ENCODE measurements at regions not wholly inside any gene's neighbourhood (a gene's known extent, or its start where the extent isn't known, plus 50 kb on each side); places are given as distances from the start of the nearest gene placed in this dataset.

GRCh38 chr15:97706059-97706458, 254.4 kb upstream of the ARRDC4 start:
- no peak overlapping the region for H3K4me3 ChIP-seq (ENCODE audit: low read depth, low read length)
- TF ChIP-seq CTCF (IDR thresholded peaks at IDR 0.05; ENCODE audit: low read depth, low read length) = no peak

- no peak overlapping the region for H3K4me3 ChIP-seq (ENCODE audit: low read depth, low read length)
- TF ChIP-seq CTCF (IDR thresholded peaks at IDR 0.05; ENCODE audit: low read depth, low read length) = no peak
These were observed 252.3 kb upstream of the ARRDC4 start for GRCh38 chr15:97708252-97708651.

GRCh38 chr15:97712530-97712929, 248.0 kb upstream of the ARRDC4 start:
- no peak overlapping the region for H3K4me3 ChIP-seq (ENCODE audit: low read depth, low read length)
- no peak for TF ChIP-seq CTCF (IDR thresholded peaks at IDR 0.05; ENCODE audit: low read depth, low read length)

GRCh38 chr15:97717806-97718205, 242.7 kb upstream of the ARRDC4 start:
- TF ChIP-seq CTCF (IDR thresholded peaks at IDR 0.05; ENCODE audit: low read depth, low read length) = no peak
- no peak overlapping the region for H3K4me3 ChIP-seq (ENCODE audit: low read depth, low read length)

GRCh38 chr15:97718509-97718908, 242.0 kb upstream of the ARRDC4 start:
- no peak for TF ChIP-seq CTCF (IDR thresholded peaks at IDR 0.05; ENCODE audit: low read depth, low read length)
- H3K4me3 ChIP-seq (ENCODE audit: low read depth, low read length) = no peak overlapping the region

GRCh38 chr15:97728791-97729190, 231.7 kb upstream of the ARRDC4 start:
- no peak for TF ChIP-seq CTCF (IDR thresholded peaks at IDR 0.05; ENCODE audit: low read depth, low read length)
- H3K4me3 ChIP-seq (ENCODE audit: low read depth, low read length) = no peak overlapping the region

GRCh38 chr15:97729270-97729669, 231.2 kb upstream of the ARRDC4 start:
- TF ChIP-seq CTCF (IDR thresholded peaks at IDR 0.05; ENCODE audit: low read depth, low read length) = no peak
- no peak overlapping the region for H3K4me3 ChIP-seq (ENCODE audit: low read depth, low read length)

All from WI38 (cell line).